Chondrocyte (in vitro differentiated cells): ENCODE measurements at regions not wholly inside any gene's neighbourhood (a gene's known extent, or its start where the extent isn't known, plus 50 kb on each side); places are given as distances from the start of the nearest gene placed in this dataset.
A peak's percentile ranks its signal among the peaks of the same experiment; 100 is the strongest.

Experiments
- DNase-seq: peaks from one replicate; pipeline ENCODE4 v3.0.0; 2021; ENCODE audit warnings: mixed read lengths, low spot score
- H3K27ac Mint-ChIP-seq: one replicate; pipeline ENCODE4 v1.8.0; 2021; ENCODE audit warnings: mild to moderate bottlenecking, moderate library complexity, mixed read lengths; ENCODE audit not compliant: unreplicated experiment
- H3K27me3 Mint-ChIP-seq: 2 replicates; pipeline ENCODE4 v1.8.0; 2021; ENCODE audit warnings: low read depth, mixed read lengths
- H3K36me3 Mint-ChIP-seq: 2 replicates; pipeline ENCODE4 v1.8.0; 2021; ENCODE audit warnings: low read depth, mixed read lengths
- H3K4me1 Mint-ChIP-seq: 2 replicates; pipeline ENCODE4 v1.8.0; 2021; ENCODE audit warnings: low read depth, mild to moderate bottlenecking, mixed read lengths
- H3K4me3 Mint-ChIP-seq: one replicate; pipeline ENCODE4 v1.8.0; 2021; ENCODE audit warnings: mild to moderate bottlenecking, moderate library complexity, mixed read lengths; ENCODE audit not compliant: unreplicated experiment
- H3K9me3 Mint-ChIP-seq: 2 replicates; pipeline ENCODE4 v1.8.0; 2021; ENCODE audit warnings: low read depth, mixed read lengths
- CTCF ChIP-seq: fragments of 200-600 bp; sonication (generic); IDR thresholded peaks from 2 replicates; pipeline ENCODE4 v1.5.0; 2021; ENCODE audit warnings: antibody characterized with exemption, mild to moderate bottlenecking, moderate library complexity

DNA sequence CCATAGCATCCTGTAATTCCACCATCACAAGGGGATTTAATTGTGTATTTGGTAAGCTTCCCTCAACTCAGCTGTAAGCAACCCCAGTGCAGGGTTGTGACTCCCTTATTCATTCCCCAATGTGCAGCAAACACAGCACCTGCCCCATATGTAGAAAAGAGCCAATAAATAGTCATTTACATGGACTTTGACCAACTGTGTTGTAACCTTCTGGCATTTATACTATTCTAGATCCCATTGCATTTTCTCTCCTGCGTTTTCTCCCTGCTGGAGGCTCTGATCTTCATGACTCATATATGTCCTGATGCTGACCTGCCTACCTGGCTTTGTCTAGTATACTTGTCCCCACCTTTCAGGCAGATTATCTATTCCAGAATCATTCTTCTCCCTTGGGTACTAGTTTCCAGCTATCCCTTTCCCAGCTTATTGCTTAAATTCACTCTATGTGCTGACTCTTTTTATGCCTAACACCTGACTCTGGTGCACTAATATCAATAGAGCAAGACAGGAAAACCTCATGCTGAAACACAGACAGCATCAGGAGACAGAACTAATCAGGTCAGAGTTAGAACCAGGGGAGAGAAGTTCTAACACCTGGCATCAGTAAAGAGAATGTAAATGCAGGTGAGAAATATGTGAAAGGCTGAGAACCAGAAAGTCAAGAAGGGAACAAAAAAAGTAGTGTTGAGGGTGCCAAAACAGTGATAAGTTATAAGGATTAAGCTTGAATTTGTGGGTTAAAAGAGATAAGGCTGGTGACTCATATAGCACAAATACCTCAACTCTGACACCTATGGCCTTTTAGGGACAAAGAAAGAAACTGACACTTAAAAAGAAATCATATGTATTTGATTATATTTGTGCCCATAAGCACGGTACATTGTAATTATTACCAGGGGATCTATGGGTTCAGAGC lies 402.7 kb downstream of the IPMK start:
- peaks cover 50% of the 10 kb centered on the region for H3K27me3 Mint-ChIP-seq
- no peaks in the 10 kb centered on the region for H3K36me3 Mint-ChIP-seq
- H3K27ac Mint-ChIP-seq = no peak overlapping the region
- H3K9me3 Mint-ChIP-seq = peaks cover 3% of the 10 kb centered on the region
- DNase-seq = no peak
- TF ChIP-seq CTCF = no peak
- no peaks in the 10 kb centered on the region for H3K4me1 Mint-ChIP-seq
- no peak overlapping the region for H3K4me3 Mint-ChIP-seq

DNA sequence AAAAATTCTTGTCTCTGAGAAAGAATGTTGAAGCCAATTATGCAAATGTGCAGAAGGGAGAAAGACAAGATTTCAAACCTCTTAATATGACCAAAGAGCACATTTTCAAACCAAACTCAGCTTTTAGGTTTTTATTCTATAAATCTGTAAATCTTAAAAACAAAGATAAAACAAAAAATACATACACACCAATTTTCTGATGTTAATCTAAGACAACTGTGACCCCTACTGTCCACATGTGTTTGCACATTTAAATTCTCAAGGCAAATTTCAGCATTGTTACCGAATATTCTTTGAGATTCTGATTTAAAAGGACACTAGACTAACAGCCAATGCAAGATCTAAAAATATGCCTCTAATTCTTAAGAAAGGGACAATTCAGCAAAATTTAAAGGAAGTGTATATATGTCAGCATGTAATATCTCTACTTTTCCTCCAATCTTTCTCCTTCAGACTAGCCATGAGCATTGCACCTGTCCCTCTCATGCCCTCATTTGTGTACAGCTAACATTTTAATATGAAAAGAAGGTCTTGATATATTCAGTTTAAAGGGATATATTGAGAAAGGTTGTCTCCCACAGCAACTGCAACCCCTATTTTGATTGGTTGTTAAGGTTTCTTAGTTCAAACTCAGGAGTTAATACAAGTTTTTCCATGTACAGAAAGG lies 417.9 kb downstream of the IPMK start:
- peaks cover 5% of the 10 kb centered on the region for H3K4me1 Mint-ChIP-seq
- H3K27ac Mint-ChIP-seq = no peak overlapping the region
- H3K36me3 Mint-ChIP-seq = no peaks in the 10 kb centered on the region
- no peaks in the 10 kb centered on the region for H3K9me3 Mint-ChIP-seq
- no peak overlapping the region for H3K4me3 Mint-ChIP-seq
- peak; percentile 87 for TF ChIP-seq CTCF
- H3K27me3 Mint-ChIP-seq = peaks cover 14% of the 10 kb centered on the region
- DNase-seq = no peak

DNA sequence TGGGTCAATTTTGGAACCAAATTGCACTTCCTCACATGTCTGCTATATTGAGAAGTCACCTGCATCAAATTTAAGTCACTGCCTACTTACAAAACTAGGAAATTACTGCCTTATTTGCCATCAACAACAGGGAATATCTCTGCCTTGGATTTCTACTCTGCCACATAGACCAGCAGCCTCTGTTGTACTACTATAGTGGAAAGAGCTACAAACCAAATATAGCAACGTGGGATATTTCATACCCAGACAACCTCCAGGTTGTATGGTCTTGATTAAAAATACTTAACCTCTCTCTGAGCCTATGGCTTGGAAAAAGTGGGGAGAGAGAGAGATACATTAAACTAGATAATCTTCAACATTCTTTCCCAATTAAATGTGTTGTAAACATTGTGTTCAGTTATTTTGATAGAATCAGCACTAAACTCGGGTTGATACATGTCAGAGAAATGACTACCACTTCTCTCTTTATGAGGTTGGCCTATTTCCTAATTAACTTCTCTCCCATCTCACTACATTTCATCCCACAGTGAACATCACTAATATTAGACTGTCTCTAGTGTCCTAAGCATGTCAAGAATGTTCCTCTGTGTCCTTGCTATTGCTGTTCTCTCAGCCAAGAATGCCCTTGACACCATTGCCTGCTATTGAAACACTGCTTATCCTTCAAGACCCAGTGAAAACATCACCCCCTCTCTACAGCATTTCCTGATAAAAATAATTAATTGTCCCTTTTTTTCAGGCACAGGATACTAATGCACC lies 421.2 kb downstream of the IPMK start:
- TF ChIP-seq CTCF = no peak
- Mint-ChIP-seq H3K36me3 (no peaks in the 10 kb centered on the region), H3K9me3 (no peaks in the 10 kb centered on the region), H3K4me3 (no peak overlapping the region), H3K27me3 (peaks cover 10% of the 10 kb centered on the region), H3K4me1 (peaks cover 5% of the 10 kb centered on the region), H3K27ac (no peak overlapping the region)
- DNase-seq = no peak

DNA sequence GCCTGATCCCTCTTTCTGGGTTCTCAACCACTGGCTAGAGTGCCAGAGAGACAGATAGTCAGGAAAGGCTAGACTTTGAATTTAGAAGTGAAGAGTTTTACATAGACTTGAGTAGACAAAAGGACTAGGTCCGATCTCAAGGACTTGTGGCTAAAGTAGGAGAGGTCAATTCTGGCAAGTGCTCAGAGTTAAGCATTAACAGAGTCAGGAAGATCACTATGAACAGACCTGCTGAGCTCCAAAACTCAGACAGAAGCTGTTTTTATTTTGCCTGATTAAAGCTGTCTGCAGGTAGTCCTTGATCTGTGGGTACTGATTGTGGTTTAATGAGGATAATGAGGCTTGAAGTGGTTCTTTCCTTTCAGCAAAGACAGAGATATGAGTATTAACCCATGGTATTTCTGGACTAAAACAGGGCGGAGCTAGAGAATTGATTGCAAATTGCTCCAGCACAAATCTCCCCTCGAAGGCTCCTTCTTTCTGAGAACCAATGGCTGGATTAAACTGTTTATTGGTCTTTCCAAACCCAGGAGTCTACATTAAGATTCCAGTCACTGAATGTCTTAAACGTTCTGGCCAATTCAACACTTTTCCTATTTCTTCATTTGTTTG lies 423.2 kb downstream of the IPMK start:
- H3K36me3 Mint-ChIP-seq = peaks cover 3% of the 10 kb centered on the region
- peaks cover 5% of the 10 kb centered on the region for H3K4me1 Mint-ChIP-seq
- peaks cover 18% of the 10 kb centered on the region for H3K9me3 Mint-ChIP-seq
- peaks cover 4% of the 10 kb centered on the region for H3K27me3 Mint-ChIP-seq
- no peak for TF ChIP-seq CTCF
- no peak overlapping the region for H3K27ac Mint-ChIP-seq
- no peak for DNase-seq
- H3K4me3 Mint-ChIP-seq = no peak overlapping the region
